ENCODE measurements at regions not wholly inside any gene's neighbourhood (a gene's known extent, or its start where the extent isn't known, plus 50 kb on each side); places are given as distances from the start of the nearest gene placed in this dataset.

DNA sequence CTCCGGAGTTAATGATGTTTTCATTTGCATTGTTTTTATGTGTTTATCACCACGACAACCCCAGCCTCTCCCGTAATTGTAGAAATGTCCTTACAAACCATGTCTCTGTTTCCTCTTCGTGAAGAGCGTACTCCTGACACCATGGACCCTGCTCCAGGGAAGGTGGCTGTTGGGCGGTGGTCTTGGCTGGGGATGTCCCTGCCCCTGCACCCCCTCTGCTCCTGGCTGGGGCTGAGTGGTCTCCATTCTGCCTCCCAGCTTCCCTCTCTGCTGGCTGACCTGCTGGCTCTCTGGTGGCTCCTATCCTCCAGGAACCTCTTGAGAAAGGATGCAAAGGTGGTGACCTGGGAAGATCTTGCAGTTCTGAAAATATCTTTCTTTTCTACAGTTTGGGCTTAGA is 81.1 kb downstream of the ASB1 start:
- Histone ChIP-seq H3K27ac (ENCODE audit: low read depth, low read length) (no peak overlapping the region), H4K20me1 (ENCODE audit: low read depth, low read length) (no peaks in the 10 kb centered on the region), H3K9me3 (ENCODE audit: insufficient read depth, low read length) (no peaks in the 10 kb centered on the region), H3K9ac (ENCODE audit: low read length) (no peak overlapping the region), H3K4me3 (ENCODE audit: insufficient read depth, low read length, poor library complexity, severe bottlenecking) (no peak overlapping the region), H3F3A (ENCODE audit: insufficient read depth) (no peaks in the 10 kb centered on the region), H3K9me2 (replicated peaks; ENCODE audit: insufficient read depth, low read length) (no peaks in the 10 kb centered on the region), H3K27me3 (ENCODE audit: low read length) (no peaks in the 10 kb centered on the region), H3K79me2 (ENCODE audit: insufficient read depth, low read length) (no peaks in the 10 kb centered on the region), H2AFZ (ENCODE audit: low read depth, low read length, severe bottlenecking) (no peak overlapping the region), H3K36me3 (ENCODE audit: low read length) (no peaks in the 10 kb centered on the region), H3K4me2 (ENCODE audit: low read depth, low read length, poor library complexity, severe bottlenecking) (no peak overlapping the region)
- no peak for TF ChIP-seq EZH2phosphoT487 (conservative IDR thresholded peaks at IDR 0.05; ENCODE audit: low read length)
- TF ChIP-seq, protein P1, sequence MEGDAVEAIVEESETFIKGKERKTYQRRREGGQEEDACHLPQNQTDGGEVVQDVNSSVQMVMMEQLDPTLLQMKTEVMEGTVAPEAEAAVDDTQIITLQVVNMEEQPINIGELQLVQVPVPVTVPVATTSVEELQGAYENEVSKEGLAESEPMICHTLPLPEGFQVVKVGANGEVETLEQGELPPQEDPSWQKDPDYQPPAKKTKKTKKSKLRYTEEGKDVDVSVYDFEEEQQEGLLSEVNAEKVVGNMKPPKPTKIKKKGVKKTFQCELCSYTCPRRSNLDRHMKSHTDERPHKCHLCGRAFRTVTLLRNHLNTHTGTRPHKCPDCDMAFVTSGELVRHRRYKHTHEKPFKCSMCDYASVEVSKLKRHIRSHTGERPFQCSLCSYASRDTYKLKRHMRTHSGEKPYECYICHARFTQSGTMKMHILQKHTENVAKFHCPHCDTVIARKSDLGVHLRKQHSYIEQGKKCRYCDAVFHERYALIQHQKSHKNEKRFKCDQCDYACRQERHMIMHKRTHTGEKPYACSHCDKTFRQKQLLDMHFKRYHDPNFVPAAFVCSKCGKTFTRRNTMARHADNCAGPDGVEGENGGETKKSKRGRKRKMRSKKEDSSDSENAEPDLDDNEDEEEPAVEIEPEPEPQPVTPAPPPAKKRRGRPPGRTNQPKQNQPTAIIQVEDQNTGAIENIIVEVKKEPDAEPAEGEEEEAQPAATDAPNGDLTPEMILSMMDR (IDR thresholded peaks at IDR 0.05; ENCODE audit: insufficient read depth, low read length, poor library complexity, severe bottlenecking): no peak

DNA sequence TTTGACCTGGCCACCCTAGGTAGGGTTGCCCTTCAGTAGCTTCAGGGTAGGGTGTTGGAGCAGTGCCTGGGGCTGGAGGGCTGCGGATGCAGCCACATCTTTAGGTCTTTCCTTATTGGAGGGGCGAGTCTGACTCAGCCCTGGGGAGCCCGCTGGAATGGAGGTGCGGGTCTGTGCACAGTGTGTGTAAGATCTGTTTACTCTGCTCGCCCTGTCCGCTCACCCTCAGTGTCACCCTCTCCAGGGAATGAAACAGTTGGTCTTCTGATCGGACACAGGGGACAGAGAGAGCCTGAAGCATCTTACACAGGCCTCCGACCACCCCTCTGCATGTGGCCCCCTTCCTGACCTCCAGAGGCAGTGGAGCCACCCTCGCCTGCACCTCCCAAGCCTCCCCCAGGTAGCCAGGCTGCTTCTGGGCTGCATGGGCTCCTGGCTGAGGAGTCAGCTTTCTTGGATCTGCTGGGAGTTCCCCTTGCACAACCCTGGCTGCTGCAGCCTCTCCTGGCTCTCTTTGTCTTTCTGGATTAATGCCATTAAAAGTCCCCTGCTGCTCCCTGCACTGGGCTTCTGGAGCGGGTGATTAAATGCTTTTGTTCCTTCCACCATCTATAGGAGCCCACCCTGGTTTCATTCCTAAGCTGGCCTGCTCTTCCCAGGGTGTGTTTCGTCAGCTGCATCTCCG is 82.6 kb downstream of the ASB1 start:
- Histone ChIP-seq H3K9me2 (replicated peaks; ENCODE audit: insufficient read depth, low read length) (no peaks in the 10 kb centered on the region), H3K79me2 (ENCODE audit: insufficient read depth, low read length) (no peaks in the 10 kb centered on the region), H3K4me2 (ENCODE audit: low read depth, low read length, poor library complexity, severe bottlenecking) (no peak overlapping the region), H4K20me1 (ENCODE audit: low read depth, low read length) (no peaks in the 10 kb centered on the region), H3K36me3 (ENCODE audit: low read length) (no peaks in the 10 kb centered on the region), H3K9ac (ENCODE audit: low read length) (no peak overlapping the region), H3K4me3 (ENCODE audit: insufficient read depth, low read length, poor library complexity, severe bottlenecking) (no peak overlapping the region), H3K27ac (ENCODE audit: low read depth, low read length) (no peak overlapping the region), H3F3A (ENCODE audit: insufficient read depth) (no peaks in the 10 kb centered on the region), H3K9me3 (ENCODE audit: insufficient read depth, low read length) (no peaks in the 10 kb centered on the region), H2AFZ (ENCODE audit: low read depth, low read length, severe bottlenecking) (no peak overlapping the region), H3K27me3 (ENCODE audit: low read length) (no peaks in the 10 kb centered on the region)
- TF ChIP-seq EZH2phosphoT487 (conservative IDR thresholded peaks at IDR 0.05; ENCODE audit: low read length): no peak
- TF ChIP-seq, protein P1 (IDR thresholded peaks at IDR 0.05; ENCODE audit: insufficient read depth, low read length, poor library complexity, severe bottlenecking): no peak

DNA sequence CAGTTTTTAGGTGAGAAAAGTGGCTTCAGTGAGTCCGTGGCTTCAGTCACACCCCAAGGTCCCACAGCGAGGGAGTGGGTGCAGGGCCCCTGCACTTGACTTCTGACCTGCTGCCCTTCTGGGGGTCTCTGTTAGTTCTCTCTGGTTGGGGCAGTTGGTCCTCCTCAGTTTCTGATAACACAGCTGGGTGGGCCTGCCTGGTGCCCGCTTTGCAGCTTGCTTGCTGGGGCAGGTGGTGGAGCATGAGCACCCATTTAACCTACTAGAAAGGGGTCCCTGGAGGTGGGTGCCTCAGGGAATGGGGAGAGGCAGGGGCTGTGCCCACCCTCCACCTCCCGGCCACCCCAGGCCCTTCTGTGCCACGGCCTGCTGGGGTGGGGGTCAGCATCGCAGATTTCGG is 83.2 kb downstream of the ASB1 start:
- no peak overlapping the region for H3K4me2 ChIP-seq (ENCODE audit: low read depth, low read length, poor library complexity, severe bottlenecking)

More for the DNA sequence above, 83.2 kb downstream of the ASB1 start:
- Histone ChIP-seq H3K4me3 (ENCODE audit: insufficient read depth, low read length, poor library complexity, severe bottlenecking) (no peak overlapping the region), H3K36me3 (ENCODE audit: low read length) (no peaks in the 10 kb centered on the region), H3K27ac (ENCODE audit: low read depth, low read length) (no peak overlapping the region), H3K79me2 (ENCODE audit: insufficient read depth, low read length) (no peaks in the 10 kb centered on the region), H3K9me2 (replicated peaks; ENCODE audit: insufficient read depth, low read length) (no peaks in the 10 kb centered on the region), H4K20me1 (ENCODE audit: low read depth, low read length) (no peaks in the 10 kb centered on the region), H3F3A (ENCODE audit: insufficient read depth) (no peaks in the 10 kb centered on the region), H3K9me3 (ENCODE audit: insufficient read depth, low read length) (no peaks in the 10 kb centered on the region), H3K27me3 (ENCODE audit: low read length) (no peaks in the 10 kb centered on the region), H2AFZ (ENCODE audit: low read depth, low read length, severe bottlenecking) (no peak overlapping the region), H3K9ac (ENCODE audit: low read length) (no peak overlapping the region)
- TF ChIP-seq, protein P1 (IDR thresholded peaks at IDR 0.05; ENCODE audit: insufficient read depth, low read length, poor library complexity, severe bottlenecking): no peak
- TF ChIP-seq EZH2phosphoT487 (conservative IDR thresholded peaks at IDR 0.05; ENCODE audit: low read length): no peak
